ENCODE measurements at regions not wholly inside any gene's neighbourhood (a gene's known extent, or its start where the extent isn't known, plus 50 kb on each side); places are given as distances from the start of the nearest gene placed in this dataset.
"Not testable (repeated sequence)": the region's sequence is repeated elsewhere in the genome, so short reads cannot be mapped to it uniquely, and the experiment has no call there.

- FAIRE-seq (no peak), DNase-seq (ENCODE audit: low read depth) (no peak)
- Histone ChIP-seq H3K36me3 (ENCODE audit: control insufficient read depth, insufficient read depth, low read length) (peaks cover 2% of the 10 kb centered on the region), H3K4me3 (ENCODE audit: low read depth, low read length) (no peak overlapping the region), H3K27me3 (ENCODE audit: control insufficient read depth, insufficient read depth, low read length) (no peaks in the 10 kb centered on the region)
- no peak for TF ChIP-seq CTCF (IDR thresholded peaks at IDR 0.05; ENCODE audit: insufficient read depth, low read length, severe bottlenecking)
These were observed 102.6 kb upstream of the IL12A start for GRCh38 chr3:159886050-159886449.

- not testable (repeated sequence) for FAIRE-seq; DNase-seq (ENCODE audit: low read depth); H3K4me3 ChIP-seq (ENCODE audit: low read depth, low read length); H3K36me3 ChIP-seq (ENCODE audit: control insufficient read depth, insufficient read depth, low read length); H3K27me3 ChIP-seq (ENCODE audit: control insufficient read depth, insufficient read depth, low read length)
These were observed 102.1 kb upstream of the IL12A start for GRCh38 chr3:159886530-159886929.

GRCh38 chr3:159887168-159887567 lies 101.5 kb upstream of the IL12A start:
- FAIRE-seq = no peak
- no peak overlapping the region for H3K4me3 ChIP-seq (ENCODE audit: low read depth, low read length)
- H3K36me3 ChIP-seq (ENCODE audit: control insufficient read depth, insufficient read depth, low read length) = peaks cover 2% of the 10 kb centered on the region
- H3K27me3 ChIP-seq (ENCODE audit: control insufficient read depth, insufficient read depth, low read length) = no peaks in the 10 kb centered on the region
- DNase-seq (ENCODE audit: low read depth) = no peak
- TF ChIP-seq CTCF (IDR thresholded peaks at IDR 0.05; ENCODE audit: insufficient read depth, low read length, severe bottlenecking) = no peak

GRCh38 chr3:159887911-159888310 lies 100.7 kb upstream of the IL12A start:
- DNase-seq (ENCODE audit: low read depth) (no peak), FAIRE-seq (no peak)
- peaks cover 5% of the 10 kb centered on the region for H3K36me3 ChIP-seq (ENCODE audit: control insufficient read depth, insufficient read depth, low read length)
- no peaks in the 10 kb centered on the region for H3K27me3 ChIP-seq (ENCODE audit: control insufficient read depth, insufficient read depth, low read length)
- no peak for TF ChIP-seq CTCF (IDR thresholded peaks at IDR 0.05; ENCODE audit: insufficient read depth, low read length, severe bottlenecking)
- no peak overlapping the region for H3K4me3 ChIP-seq (ENCODE audit: low read depth, low read length)

- DNase-seq (ENCODE audit: low read depth) (no peak), FAIRE-seq (no peak)
- H3K27me3 ChIP-seq (ENCODE audit: control insufficient read depth, insufficient read depth, low read length) = no peaks in the 10 kb centered on the region
- H3K4me3 ChIP-seq (ENCODE audit: low read depth, low read length) = no peak overlapping the region
- no peak for TF ChIP-seq CTCF (IDR thresholded peaks at IDR 0.05; ENCODE audit: insufficient read depth, low read length, severe bottlenecking)
- H3K36me3 ChIP-seq (ENCODE audit: control insufficient read depth, insufficient read depth, low read length) = peaks cover 7% of the 10 kb centered on the region
These were observed 96.4 kb upstream of the IL12A start for GRCh38 chr3:159892171-159892795.

GRCh38 chr3:159892801-159893200 lies 95.8 kb upstream of the IL12A start:
- no peak for TF ChIP-seq CTCF (IDR thresholded peaks at IDR 0.05; ENCODE audit: insufficient read depth, low read length, severe bottlenecking)
- no peak overlapping the region for H3K4me3 ChIP-seq (ENCODE audit: low read depth, low read length)
- H3K27me3 ChIP-seq (ENCODE audit: control insufficient read depth, insufficient read depth, low read length) = no peaks in the 10 kb centered on the region
- FAIRE-seq = no peak
- H3K36me3 ChIP-seq (ENCODE audit: control insufficient read depth, insufficient read depth, low read length) = peaks cover 7% of the 10 kb centered on the region
- no peak for DNase-seq (ENCODE audit: low read depth)

Data from bronchial epithelial cell (primary cell).